ENCODE measurements at regions not wholly inside any gene's neighbourhood (a gene's known extent, or its start where the extent isn't known, plus 50 kb on each side); places are given as distances from the start of the nearest gene placed in this dataset.

DNA sequence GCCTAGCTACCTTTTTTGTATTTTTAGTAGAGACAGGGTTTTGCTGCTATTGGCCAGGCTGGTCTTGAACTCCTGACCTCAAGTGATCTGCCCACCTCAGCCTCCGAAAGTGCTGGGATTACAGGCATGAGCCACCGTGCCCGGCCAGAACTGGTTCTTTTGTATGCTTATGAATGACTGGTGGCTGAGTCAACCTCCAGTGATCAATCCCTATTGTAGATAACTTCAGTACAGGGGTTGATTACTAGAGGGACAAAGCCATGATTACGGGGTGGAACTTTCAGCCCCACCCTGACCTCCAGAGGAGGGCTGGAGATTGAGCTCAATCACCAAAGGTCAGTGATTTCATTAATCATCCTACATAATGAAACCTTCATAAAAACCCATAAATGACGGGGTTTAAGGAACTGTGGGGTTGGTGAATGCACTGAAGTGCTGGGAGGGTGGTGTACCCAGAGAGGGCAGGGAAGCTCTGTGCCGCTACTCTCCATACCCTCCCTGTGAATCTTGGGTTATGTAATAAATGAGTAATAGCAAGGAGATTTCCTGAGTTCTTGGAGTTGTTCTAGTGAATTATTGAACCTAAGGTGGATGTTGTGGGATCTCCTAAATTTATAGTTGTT is 281.8 kb upstream of the CXCR4 start:
- TF ChIP-seq CTCF (IDR thresholded peaks at IDR 0.05; ENCODE audit: low read length) (no peak), EZH2 (IDR thresholded peaks at IDR 0.05; ENCODE audit: borderline replicate concordance, low read length) (no peak)
